Transverse colon (tissue), 4 donors: ENCODE measurements at regions not wholly inside any gene's neighbourhood (a gene's known extent, or its start where the extent isn't known, plus 50 kb on each side); places are given as distances from the start of the nearest gene placed in this dataset.

Experiments used
- CTCF ChIP-seq, 5 experiments: fragments of 200-600 bp in 3 of 5; fragments of 450-650 bp in 2 of 5; sonication (generic) in 3 of 5; IDR thresholded peaks; 1 replicate in 2 of 5; 2 replicates in 3 of 5; pipeline ENCODE4 v1.5.1; 2016 to 2017; ENCODE audit warnings: antibody characterized with exemption in 5 of 5, inconsistent platforms in 3 of 5, mild to moderate bottlenecking in 2 of 5, moderate library complexity in 1 of 5
- EP300 ChIP-seq: sonication (generic); formaldehyde crosslinking; IDR thresholded peaks from one replicate; pipeline ENCODE4 v1.6.1; 2017; ENCODE audit warnings: antibody characterized with exemption, low read depth
- POLR2A ChIP-seq: fragments of 450-650 bp; IDR thresholded peaks from one replicate; pipeline ENCODE4 v1.6.1; 2016; ENCODE audit warnings: antibody characterized with exemption, mild to moderate bottlenecking, moderate library complexity
- POLR2AphosphoS5 ChIP-seq, 3 donors: sonication (generic); formaldehyde crosslinking; IDR thresholded peaks; one replicate each; pipeline ENCODE4 v1.6.1; 2016; ENCODE audit warnings: antibody characterized with exemption in 3 of 3

- TF ChIP-seq CTCF (IDR thresholded peaks at IDR 0.05) (no peak), POLR2A (no peak), POLR2AphosphoS5 (IDR thresholded peaks at IDR 0.05) (no peak), EP300 (no peak)
Measured at GRCh38 chr1:2968471-2968881, 52.8 kb upstream of the ACTRT2 start.
